ENCODE measurements at regions not wholly inside any gene's neighbourhood (a gene's known extent, or its start where the extent isn't known, plus 50 kb on each side); places are given as distances from the start of the nearest gene placed in this dataset.

GRCh38 chr2:862731-863466 lies 87.8 kb upstream of the SNTG2 start:
- Histone ChIP-seq H2BK5ac (ENCODE audit: insufficient read length, low read length) (no peak overlapping the region), H3K79me1 (ENCODE audit: insufficient read depth, low read depth, low read length, poor library complexity, severe bottlenecking) (no peaks in the 10 kb centered on the region), H3K4me2 (ENCODE audit: insufficient read depth, insufficient read length, low read length) (no peak overlapping the region), H3K56ac (ENCODE audit: insufficient read length, low read depth, low read length) (no peak overlapping the region), H2AFZ (ENCODE audit: low read length) (no peak overlapping the region), H3K9me3 (ENCODE audit: control insufficient read depth, low read depth, low read length) (no peaks in the 10 kb centered on the region), H3K4me1 (ENCODE audit: insufficient read depth, low read length) (no peaks in the 10 kb centered on the region; the same call in 1 of the 2 replicates), H3K27me3 (ENCODE audit: insufficient read depth, low read length) (no peaks in the 10 kb centered on the region; the same call in 1 of the 2 replicates), H4K91ac (ENCODE audit: insufficient read length, low read depth, low read length) (no peak overlapping the region), H3K4ac (ENCODE audit: low read depth, low read length) (no peak overlapping the region), H3T11ph (ENCODE audit: low read length) (no peak overlapping the region), H3K14ac (ENCODE audit: insufficient read depth, low read length) (no peak overlapping the region), H3K23me2 (ENCODE audit: insufficient read length, low read depth, low read length, poor library complexity, severe bottlenecking) (no peaks in the 10 kb centered on the region), H4K5ac (ENCODE audit: insufficient read length, low read depth, low read length) (no peak overlapping the region), H2BK20ac (ENCODE audit: low read depth, low read length, poor library complexity, severe bottlenecking) (no peak overlapping the region), H3K9ac (ENCODE audit: extremely low read depth, insufficient read length, low read length) (no peak overlapping the region), H2BK12ac (ENCODE audit: insufficient read length, low read depth, low read length) (no peak overlapping the region), H4K8ac (replicated peaks; ENCODE audit: insufficient read length, low read depth, low read length) (no peak overlapping the region), H4K20me1 (ENCODE audit: control insufficient read depth, insufficient read depth, insufficient read length) (no peaks in the 10 kb centered on the region), H2BK15ac (ENCODE audit: low read depth, low read length) (no peak overlapping the region), H3K23ac (ENCODE audit: insufficient read length, low read depth, low read length) (no peak overlapping the region), H2BK120ac (ENCODE audit: low read depth, low read length, poor library complexity, severe bottlenecking) (no peak overlapping the region), H3K18ac (ENCODE audit: insufficient read length, low read depth, low read length) (no peak overlapping the region), H2AK5ac (ENCODE audit: insufficient read length, low read length) (no peak overlapping the region), H3K27ac (ENCODE audit: insufficient read length, low read depth, low read length) (no peak overlapping the region), H3K79me2 (ENCODE audit: insufficient read depth, low read length) (no peaks in the 10 kb centered on the region)
- H3K27ac Mint-ChIP-seq, result no peak overlapping the region
- no peaks in the 10 kb centered on the region for H3K9me3 Mint-ChIP-seq
- WGBS (ENCODE audit: extremely low coverage, insufficient read length, low lambda C conversion rate), result no CpG with 5 or more reads among the region's 9 CpGs
- no peaks in the 10 kb centered on the region; a peak in 1 of 7 replicates for H3K36me3 Mint-ChIP-seq (ENCODE audit: insufficient read depth in 1 of 3, low read depth in 3 of 3)
- H3K4me3 Mint-ChIP-seq, result no peak overlapping the region; a peak in 1 of 5 replicates
- peak; percentile 12 for DNase-seq
- no peak for TF ChIP-seq CTCF (conservative IDR thresholded peaks at IDR 0.05)
- peaks cover 25 to 44% of the 10 kb centered on the region in 2 experiments for H3K4me1 Mint-ChIP-seq
- peaks cover 36% of the 10 kb centered on the region for H3K27me3 Mint-ChIP-seq (ENCODE audit: low read depth)

Measured in H9 (cell line).